PC-3 (cell line): ENCODE measurements at regions not wholly inside any gene's neighbourhood (a gene's known extent, or its start where the extent isn't known, plus 50 kb on each side); places are given as distances from the start of the nearest gene placed in this dataset.
A peak's percentile ranks its signal among the peaks of the same experiment; 100 is the strongest.

Source experiments
- ATAC-seq: fragments of 200-7000 bp; cut with Tn5 transposase; 2 replicates; pipeline ENCODE4 v1.9.1; 2020; ENCODE audit warnings: mild to moderate bottlenecking, moderate library complexity
- BruUV-seq: library from RNA; stranded (reverse); fragments of 400-500 nt; replicated peaks from 2 replicates; lab custom pipeline; 2021; lab: Mats Ljungman, UMichigan
- CTCF ChIA-PET: fragments of 300-600 bp; sonication (Branson Sonifier 250); formaldehyde crosslinking; loops from one replicate; lab custom pipeline; 2022; ENCODE audit warnings: antibody characterized with exemption; lab: Charles Lee
- POLR2A ChIA-PET: fragments of 300-600 bp; sonication (Branson Sonifier 250); formaldehyde crosslinking; loops from one replicate; lab custom pipeline; 2022; ENCODE audit warnings: antibody characterized with exemption; ENCODE audit not compliant: unreplicated experiment; lab: Charles Lee
- DNase-seq: peaks from one replicate; pipeline ENCODE4 v3.0.0-alpha.2; 2015
- H2AFZ ChIP-seq: fragments of 300-600 bp; sonication (generic); 2 replicates; pipeline ENCODE4 v1.6.0; 2016; ENCODE audit warnings: antibody characterized with exemption, low read length
- H3F3A ChIP-seq: fragments of 300-600 bp; sonication (generic); one replicate; pipeline ENCODE4 v1.6.0; 2017; ENCODE audit warnings: antibody characterized with exemption, low read length, control low read depth, mild to moderate bottlenecking; ENCODE audit not compliant: unreplicated experiment
- H3K27ac ChIP-seq: fragments of 300-600 bp; sonication (generic); 2 replicates; pipeline ENCODE4 v1.5.1; 2016; ENCODE audit warnings: mild to moderate bottlenecking, low read length
- H3K27me3 ChIP-seq: fragments of 300-600 bp; sonication (generic); 2 replicates; pipeline ENCODE4 v1.6.1; 2016; ENCODE audit warnings: low read length, mixed read lengths
- H3K36me3 ChIP-seq: fragments of 300-600 bp; sonication (generic); 2 replicates; pipeline ENCODE4 v1.6.1; 2016; ENCODE audit warnings: low read depth, mixed run types, low read length, mixed read lengths
- H3K4me1 ChIP-seq: fragments of 300-600 bp; sonication (generic); 2 replicates; pipeline ENCODE4 v1.5.1; 2016; ENCODE audit warnings: low read length; ENCODE audit not compliant: insufficient read depth
- H3K4me2 ChIP-seq: fragments of 300-600 bp; sonication (generic); 2 replicates; pipeline ENCODE4 v1.6.0; 2016; ENCODE audit warnings: low read length
- H3K4me3 ChIP-seq: fragments of 300-600 bp; sonication (generic); 2 replicates; pipeline ENCODE4 v1.5.1; 2016; ENCODE audit warnings: mild to moderate bottlenecking, low read length, mixed read lengths
- H3K79me2 ChIP-seq: fragments of 300-600 bp; sonication (generic); 2 replicates; pipeline ENCODE4 v1.6.1; 2017; ENCODE audit warnings: low read length, mixed read lengths
- H3K9ac ChIP-seq: fragments of 300-600 bp; sonication (generic); 2 replicates; pipeline ENCODE4 v1.6.0; 2016; ENCODE audit warnings: mild to moderate bottlenecking, low read length
- H3K9me2 ChIP-seq: fragments of 300-600 bp; sonication (generic); replicated peaks from 2 replicates; pipeline ENCODE4 v1.6.1; 2016; ENCODE audit warnings: mixed run types, low read length, mixed read lengths
- H3K9me3 ChIP-seq: fragments of 300-600 bp; sonication (generic); 2 replicates; pipeline ENCODE4 v1.6.1; 2016; ENCODE audit warnings: low read length, mixed read lengths
- H4K20me1 ChIP-seq: fragments of 300-600 bp; sonication (generic); 2 replicates; pipeline ENCODE4 v1.6.1; 2016; ENCODE audit warnings: low read length, mixed read lengths
- EZH2 ChIP-seq: fragments of 300-600 bp; sonication (generic); IDR thresholded peaks from one replicate; pipeline ENCODE4 v1.6.1; 2017; ENCODE audit warnings: antibody characterized with exemption, mild to moderate bottlenecking, low read length; ENCODE audit not compliant: unreplicated experiment
- EZH2phosphoT487 ChIP-seq: fragments of 300-600 bp; sonication (generic); IDR thresholded peaks from 2 replicates; pipeline ENCODE4 v1.6.1; 2018; ENCODE audit warnings: mild to moderate bottlenecking, antibody characterized with exemption, low read length, borderline replicate concordance
- intact Hi-C: fragments of 100-400 bp; cut with micrococcal nuclease; formaldehyde crosslinking; loops from 2 replicates; pipeline ENCODE4 v1.9.0; 2023
- TF ChIP-seq, protein P1 (sequence below): fragments of 300-600 bp; sonication (generic); conservative IDR thresholded peaks from 2 replicates; pipeline ENCODE4 v1.5.1; 2017; ENCODE audit warnings: antibody characterized with exemption, low read depth, mild to moderate bottlenecking, low read length

DNA sequence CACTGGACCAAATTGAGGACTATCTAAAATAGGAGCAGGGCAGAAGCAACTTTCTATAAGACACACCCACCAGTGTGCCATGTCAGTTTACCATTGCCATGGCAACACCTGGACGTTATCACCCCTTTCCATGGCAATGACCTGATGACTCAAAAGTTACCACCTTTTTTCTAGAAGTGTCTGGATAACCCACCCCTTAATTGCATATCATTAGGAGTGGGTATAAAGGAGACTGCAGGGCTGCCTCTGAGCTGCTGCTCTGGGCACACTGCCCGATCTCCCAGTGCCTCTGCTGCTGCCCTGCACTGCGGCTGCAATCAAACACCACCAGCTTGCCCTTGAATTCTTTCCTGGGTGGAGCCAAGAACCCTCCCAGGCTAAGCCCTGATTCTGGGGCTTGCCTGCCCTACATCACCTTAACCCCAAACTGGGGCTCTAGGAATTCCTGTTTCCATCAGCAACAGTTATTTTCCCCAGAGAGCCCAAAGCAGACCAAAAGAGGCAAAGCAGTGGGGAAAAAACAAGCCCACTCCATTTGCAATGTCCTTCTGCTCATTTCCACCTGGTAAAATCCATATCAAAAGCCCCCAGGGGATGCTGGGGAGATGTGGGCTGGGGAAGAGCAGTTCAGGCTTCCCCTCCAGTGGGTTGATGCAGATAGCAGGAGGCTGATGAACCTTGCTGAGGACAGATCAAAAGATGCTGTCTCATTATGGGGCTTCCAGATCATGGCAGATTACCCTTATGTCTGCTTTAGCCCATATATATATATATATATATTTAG, 129.5 kb upstream of the NCOR2 start:
- Histone ChIP-seq H2AFZ (no peak overlapping the region), H3K4me1 (no peaks in the 10 kb centered on the region), H3K27me3 (no peaks in the 10 kb centered on the region), H3F3A (no peaks in the 10 kb centered on the region), H3K4me2 (no peak overlapping the region), H3K9ac (no peak overlapping the region), H4K20me1 (no peaks in the 10 kb centered on the region), H3K27ac (no peak overlapping the region), H3K4me3 (no peak overlapping the region), H3K9me3 (no peaks in the 10 kb centered on the region), H3K79me2 (no peaks in the 10 kb centered on the region), H3K36me3 (no peaks in the 10 kb centered on the region), H3K9me2 (no peaks in the 10 kb centered on the region)
- BruUV-seq = no TSS peak
- POLR2A ChIA-PET = no interaction called here
- DNase-seq = no peak
- no peak for TF ChIP-seq EZH2
- TF ChIP-seq, protein P1, sequence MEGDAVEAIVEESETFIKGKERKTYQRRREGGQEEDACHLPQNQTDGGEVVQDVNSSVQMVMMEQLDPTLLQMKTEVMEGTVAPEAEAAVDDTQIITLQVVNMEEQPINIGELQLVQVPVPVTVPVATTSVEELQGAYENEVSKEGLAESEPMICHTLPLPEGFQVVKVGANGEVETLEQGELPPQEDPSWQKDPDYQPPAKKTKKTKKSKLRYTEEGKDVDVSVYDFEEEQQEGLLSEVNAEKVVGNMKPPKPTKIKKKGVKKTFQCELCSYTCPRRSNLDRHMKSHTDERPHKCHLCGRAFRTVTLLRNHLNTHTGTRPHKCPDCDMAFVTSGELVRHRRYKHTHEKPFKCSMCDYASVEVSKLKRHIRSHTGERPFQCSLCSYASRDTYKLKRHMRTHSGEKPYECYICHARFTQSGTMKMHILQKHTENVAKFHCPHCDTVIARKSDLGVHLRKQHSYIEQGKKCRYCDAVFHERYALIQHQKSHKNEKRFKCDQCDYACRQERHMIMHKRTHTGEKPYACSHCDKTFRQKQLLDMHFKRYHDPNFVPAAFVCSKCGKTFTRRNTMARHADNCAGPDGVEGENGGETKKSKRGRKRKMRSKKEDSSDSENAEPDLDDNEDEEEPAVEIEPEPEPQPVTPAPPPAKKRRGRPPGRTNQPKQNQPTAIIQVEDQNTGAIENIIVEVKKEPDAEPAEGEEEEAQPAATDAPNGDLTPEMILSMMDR = no peak
- intact Hi-C loops = no loop called here
- CTCF ChIA-PET = no interaction called here
- no peak for ATAC-seq

DNA sequence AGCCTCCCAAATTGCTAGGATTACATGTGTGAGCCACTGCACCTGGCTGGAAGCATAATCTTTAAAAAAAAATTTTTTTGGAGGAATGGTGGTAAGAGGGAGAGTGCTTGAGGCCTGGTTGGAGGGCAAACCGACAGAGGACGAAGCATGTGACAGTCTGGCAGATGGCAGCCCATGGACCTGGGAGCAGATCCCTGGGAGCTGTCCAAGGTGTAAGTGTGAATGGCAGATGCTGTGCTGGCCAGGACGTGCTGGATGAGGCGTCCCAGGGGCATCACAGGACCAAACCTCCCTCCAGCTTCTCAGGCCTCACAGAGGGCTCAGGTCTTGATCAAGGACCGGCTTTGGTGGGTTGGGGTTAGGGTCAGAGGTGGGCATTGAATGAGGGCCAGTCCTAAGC, 128.4 kb upstream of the NCOR2 start:
- DNase-seq (peak; percentile 39), ATAC-seq (no peak)
- H3K4me1 ChIP-seq = no peaks in the 10 kb centered on the region
- CTCF ChIA-PET = no interaction called here
- H3K4me2 ChIP-seq = no peak overlapping the region
- no peak overlapping the region for H3K4me3 ChIP-seq
- H3K9ac ChIP-seq = no peak overlapping the region
- H2AFZ ChIP-seq = no peak overlapping the region
- no peaks in the 10 kb centered on the region for H4K20me1 ChIP-seq
- POLR2A ChIA-PET = no interaction called here
- BruUV-seq = no TSS peak
- TF ChIP-seq, protein P1 = no peak
- TF ChIP-seq EZH2 (no peak), EZH2phosphoT487 (no peak)
- intact Hi-C loops = no loop called here
- H3K79me2 ChIP-seq = no peaks in the 10 kb centered on the region
- no peaks in the 10 kb centered on the region for H3K9me3 ChIP-seq
- no peaks in the 10 kb centered on the region for H3K27me3 ChIP-seq
- no peak overlapping the region for H3K27ac ChIP-seq
- H3F3A ChIP-seq = no peaks in the 10 kb centered on the region
- H3K36me3 ChIP-seq = no peaks in the 10 kb centered on the region
- H3K9me2 ChIP-seq = no peaks in the 10 kb centered on the region

GRCh38 chr12:124694846-124695497, 127.6 kb upstream of the NCOR2 start:
- ChIA-PET POLR2A (no interaction called here), CTCF (interaction anchor here (0.6 kb wide), 1 partner anchor 169 kb away, joined by 4 read pairs; no protein-coding TSS in a partner anchor)
- no peak overlapping the region for H3K27ac ChIP-seq
- no peaks in the 10 kb centered on the region for H3K79me2 ChIP-seq
- H3K9ac ChIP-seq = no peak overlapping the region
- H3K4me1 ChIP-seq = no peaks in the 10 kb centered on the region
- TF ChIP-seq EZH2phosphoT487 = no peak
- no peak for TF ChIP-seq EZH2
- H3K9me2 ChIP-seq = no peaks in the 10 kb centered on the region
- H3K36me3 ChIP-seq = no peaks in the 10 kb centered on the region
- BruUV-seq = no TSS peak
- ATAC-seq (peak; percentile 42), DNase-seq (no peak)
- H3K4me2 ChIP-seq = no peak overlapping the region
- no peak overlapping the region for H3K4me3 ChIP-seq
- H3K9me3 ChIP-seq = no peaks in the 10 kb centered on the region
- H3F3A ChIP-seq = no peaks in the 10 kb centered on the region
- H3K27me3 ChIP-seq = no peaks in the 10 kb centered on the region
- intact Hi-C loops = no loop called here
- no peak overlapping the region for H2AFZ ChIP-seq
- H4K20me1 ChIP-seq = no peaks in the 10 kb centered on the region
